Sigmoid colon (tissue), 4 donors: ENCODE measurements at regions not wholly inside any gene's neighbourhood (a gene's known extent, or its start where the extent isn't known, plus 50 kb on each side); places are given as distances from the start of the nearest gene placed in this dataset.
"Not testable (repeated sequence)": the region's sequence is repeated elsewhere in the genome, so short reads cannot be mapped to it uniquely, and the experiment has no call there.

ENCODE experiments used
- POLR2A ChIP-seq, 2 donors: fragments of 450-650 bp; IDR thresholded peaks; one replicate each; pipeline ENCODE4 v1.6.1; 2016; ENCODE audit warnings: antibody characterized with exemption in 2 of 2, mild to moderate bottlenecking in 2 of 2, moderate library complexity in 2 of 2
- POLR2AphosphoS5 ChIP-seq, 4 donors: sonication (generic); formaldehyde crosslinking; IDR thresholded peaks; one replicate each; pipeline ENCODE4 v1.6.1; 2017; ENCODE audit warnings: antibody characterized with exemption in 4 of 4
- TF ChIP-seq, protein P1 (sequence below), 4 experiments: fragments of 450-650 bp in 3 of 4; fragments of 200-600 bp in 1 of 4; IDR thresholded peaks; one replicate each; pipeline ENCODE4 v1.5.1; 2016 to 2019; ENCODE audit warnings: antibody characterized with exemption in 4 of 4, mild to moderate bottlenecking in 3 of 4, moderate library complexity in 2 of 4

- TF ChIP-seq, protein P1, sequence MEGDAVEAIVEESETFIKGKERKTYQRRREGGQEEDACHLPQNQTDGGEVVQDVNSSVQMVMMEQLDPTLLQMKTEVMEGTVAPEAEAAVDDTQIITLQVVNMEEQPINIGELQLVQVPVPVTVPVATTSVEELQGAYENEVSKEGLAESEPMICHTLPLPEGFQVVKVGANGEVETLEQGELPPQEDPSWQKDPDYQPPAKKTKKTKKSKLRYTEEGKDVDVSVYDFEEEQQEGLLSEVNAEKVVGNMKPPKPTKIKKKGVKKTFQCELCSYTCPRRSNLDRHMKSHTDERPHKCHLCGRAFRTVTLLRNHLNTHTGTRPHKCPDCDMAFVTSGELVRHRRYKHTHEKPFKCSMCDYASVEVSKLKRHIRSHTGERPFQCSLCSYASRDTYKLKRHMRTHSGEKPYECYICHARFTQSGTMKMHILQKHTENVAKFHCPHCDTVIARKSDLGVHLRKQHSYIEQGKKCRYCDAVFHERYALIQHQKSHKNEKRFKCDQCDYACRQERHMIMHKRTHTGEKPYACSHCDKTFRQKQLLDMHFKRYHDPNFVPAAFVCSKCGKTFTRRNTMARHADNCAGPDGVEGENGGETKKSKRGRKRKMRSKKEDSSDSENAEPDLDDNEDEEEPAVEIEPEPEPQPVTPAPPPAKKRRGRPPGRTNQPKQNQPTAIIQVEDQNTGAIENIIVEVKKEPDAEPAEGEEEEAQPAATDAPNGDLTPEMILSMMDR (IDR thresholded peaks at IDR 0.05) = not testable (repeated sequence)
- not testable (repeated sequence) for TF ChIP-seq POLR2A, POLR2AphosphoS5 (IDR thresholded peaks at IDR 0.05)
Measured at GRCh38 chr7:79915346-79915745, 219.3 kb upstream of the GNAI1 start.
